ENCODE measurements at regions not wholly inside any gene's neighbourhood (a gene's known extent, or its start where the extent isn't known, plus 50 kb on each side); places are given as distances from the start of the nearest gene placed in this dataset.

GRCh38 chr20:12660918-12661317 lies 347.9 kb upstream of the SPTLC3 start:
- TF ChIP-seq CTCF (IDR thresholded peaks at IDR 0.05) (no peak), POLR2A (IDR thresholded peaks at IDR 0.05) (no peak)

Measured in tibial nerve (tissue), 3 donors.